ENCODE measurements at regions not wholly inside any gene's neighbourhood (a gene's known extent, or its start where the extent isn't known, plus 50 kb on each side); places are given as distances from the start of the nearest gene placed in this dataset.
A peak's percentile ranks its signal among the peaks of the same experiment; 100 is the strongest.

GRCh38 chr5:159385536-159385935 lies 55.2 kb upstream of the IL12B start:
- DNase-seq (ENCODE audit: low read depth in 2 of 2): no peak

GRCh38 chr5:159386028-159386711 lies 55.9 kb upstream of the IL12B start:
- no peak for DNase-seq (ENCODE audit: low read depth in 2 of 2)

- no peak for DNase-seq (ENCODE audit: low read depth in 2 of 2)
Observed at GRCh38 chr5:159392871-159393270, 62.6 kb upstream of the IL12B start.

GRCh38 chr5:159393854-159394274 lies 63.6 kb upstream of the IL12B start:
- no peak for DNase-seq (ENCODE audit: low read depth in 2 of 2)

GRCh38 chr5:159395202-159395601 lies 64.9 kb upstream of the IL12B start:
- DNase-seq (ENCODE audit: low read depth in 2 of 2): no peak

GRCh38 chr5:159398936-159399335 lies 68.6 kb upstream of the IL12B start:
- no peak for DNase-seq (ENCODE audit: low read depth in 2 of 2)

GRCh38 chr5:159400476-159400875 lies 70.2 kb upstream of the IL12B start:
- no peak for DNase-seq (ENCODE audit: low read depth in 2 of 2)

- DNase-seq (ENCODE audit: low read depth in 2 of 2): no peak
Observed at GRCh38 chr5:159402311-159402710, 72.0 kb upstream of the IL12B start.

- no peak for DNase-seq (ENCODE audit: low read depth in 2 of 2)
Observed at GRCh38 chr5:159402856-159403255, 72.6 kb upstream of the IL12B start.

- no peak for DNase-seq (ENCODE audit: low read depth in 2 of 2)
Observed at GRCh38 chr5:159403906-159404681, 73.8 kb upstream of the IL12B start.

GRCh38 chr5:159405611-159406031 lies 75.3 kb upstream of the IL12B start:
- no peak for DNase-seq (ENCODE audit: low read depth in 2 of 2)

- no peak for DNase-seq (ENCODE audit: low read depth in 2 of 2)
Observed at GRCh38 chr5:159406571-159406970, 76.3 kb upstream of the IL12B start.

GRCh38 chr5:159409801-159410200 lies 79.5 kb upstream of the IL12B start:
- peak in 1 of 2 donors; percentile 15 for DNase-seq (ENCODE audit: low read depth in 2 of 2)

- DNase-seq (ENCODE audit: low read depth in 2 of 2): no peak
Observed at GRCh38 chr5:159410480-159410879, 80.2 kb upstream of the IL12B start.

GRCh38 chr5:159411115-159411514 lies 80.8 kb upstream of the IL12B start:
- DNase-seq (ENCODE audit: low read depth in 2 of 2): no peak

- DNase-seq (ENCODE audit: low read depth in 2 of 2): peak; percentile 36 to 38
Observed at GRCh38 chr5:159412284-159413046, 82.2 kb upstream of the IL12B start.

GRCh38 chr5:159414021-159414420 lies 83.7 kb upstream of the IL12B start:
- no peak for DNase-seq (ENCODE audit: low read depth in 2 of 2)

- DNase-seq (ENCODE audit: low read depth in 2 of 2): no peak
Observed at GRCh38 chr5:159415301-159415937, 85.1 kb upstream of the IL12B start.

GRCh38 chr5:159416438-159416837 lies 86.2 kb upstream of the IL12B start:
- no peak for DNase-seq (ENCODE audit: low read depth in 2 of 2)

- no peak for DNase-seq (ENCODE audit: low read depth in 2 of 2)
Observed at GRCh38 chr5:159417170-159417569, 86.9 kb upstream of the IL12B start.

GRCh38 chr5:159419576-159419975 lies 89.3 kb upstream of the IL12B start:
- DNase-seq (ENCODE audit: low read depth in 2 of 2): no peak

GRCh38 chr5:159420940-159421339 lies 90.7 kb upstream of the IL12B start:
- no peak for DNase-seq (ENCODE audit: low read depth in 2 of 2)

Data from stimulated activated CD4-positive, alpha-beta T cell treated with anti-CD3 and anti-CD28 coated beads, Interleukin-15, amount 100 ng/mL, for 48 hours (primary cell).